Fibroblast of pulmonary artery (primary cell): ENCODE measurements at regions not wholly inside any gene's neighbourhood (a gene's known extent, or its start where the extent isn't known, plus 50 kb on each side); places are given as distances from the start of the nearest gene placed in this dataset.
"Not testable (repeated sequence)": the region's sequence is repeated elsewhere in the genome, so short reads cannot be mapped to it uniquely, and the experiment has no call there.

Experiments
- DNase-seq: peaks from one replicate; pipeline ENCODE4 v3.0.0-alpha.2; 2010; ENCODE audit warnings: low read depth
- H3K4me3 ChIP-seq: replicated peaks from 2 replicates; pipeline ENCODE4 v1.5.1; 2011; ENCODE audit warnings: low read depth, mild to moderate bottlenecking, control low read depth, low read length, moderate library complexity
- CTCF ChIP-seq: IDR thresholded peaks from 2 replicates; pipeline ENCODE4 v1.5.1; 2011; ENCODE audit warnings: mild to moderate bottlenecking, control low read depth, low read length, inconsistent platforms; ENCODE audit errors: missing control alignments

GRCh38 chr1:215425138-215425537, 142.0 kb upstream of the KCTD3 start:
- no peak for TF ChIP-seq CTCF

GRCh38 chr1:215426101-215426500, 141.0 kb upstream of the KCTD3 start:
- no peak for DNase-seq
- TF ChIP-seq CTCF = no peak
- H3K4me3 ChIP-seq = no peak overlapping the region

More at GRCh38 chr1:215425138-215425537, 142.0 kb upstream of the KCTD3 start:
- DNase-seq = no peak
- no peak overlapping the region for H3K4me3 ChIP-seq

GRCh38 chr1:215432483-215433227, 134.4 kb upstream of the KCTD3 start:
- H3K4me3 ChIP-seq, DNase-seq: not testable (repeated sequence)

GRCh38 chr1:215433237-215433636, 133.9 kb upstream of the KCTD3 start:
- DNase-seq = no peak
- no peak overlapping the region for H3K4me3 ChIP-seq
- TF ChIP-seq CTCF = no peak

- no peak for DNase-seq
- no peak overlapping the region for H3K4me3 ChIP-seq
- no peak for TF ChIP-seq CTCF
Observed at GRCh38 chr1:215439549-215439948, 127.6 kb upstream of the KCTD3 start.

GRCh38 chr1:215444715-215445414, 122.2 kb upstream of the KCTD3 start:
- TF ChIP-seq CTCF = no peak
- no peak for DNase-seq
- H3K4me3 ChIP-seq = no peak overlapping the region

GRCh38 chr1:215448014-215448413, 119.1 kb upstream of the KCTD3 start:
- H3K4me3 ChIP-seq, DNase-seq: not testable (repeated sequence)

- DNase-seq, H3K4me3 ChIP-seq: not testable (repeated sequence)
Observed at GRCh38 chr1:215449147-215449546, 118.0 kb upstream of the KCTD3 start.
